ENCODE measurements at regions not wholly inside any gene's neighbourhood (a gene's known extent, or its start where the extent isn't known, plus 50 kb on each side); places are given as distances from the start of the nearest gene placed in this dataset.

DNA sequence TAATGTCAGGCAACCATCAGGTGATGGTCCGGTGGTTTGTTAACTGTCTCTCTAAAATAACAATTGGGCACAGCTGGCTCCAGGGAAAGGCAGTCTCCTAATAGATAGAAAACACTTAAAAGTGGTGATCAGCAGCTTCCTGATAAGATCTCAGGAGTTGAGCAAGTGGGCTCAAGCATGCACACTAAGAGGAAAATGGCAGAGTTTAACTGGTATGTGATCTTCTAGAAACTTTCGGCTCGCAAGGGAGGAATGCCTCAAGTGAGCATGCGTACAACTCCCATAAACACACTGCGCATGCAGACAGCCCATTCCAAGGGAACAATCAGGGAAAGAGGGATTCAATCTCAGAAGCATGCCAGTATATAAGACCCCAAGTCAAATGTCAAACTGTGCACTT, 52.2 kb upstream of the VTCN1 start:
- POLR2A ChIA-PET (ENCODE audit: unreplicated experiment), result no interaction called here
- Histone ChIP-seq H3K9me3 (ENCODE audit: low read length) (no peaks in the 10 kb centered on the region), H3K27me3 (ENCODE audit: low read length) (no peaks in the 10 kb centered on the region), H3F3A (ENCODE audit: low read length, unreplicated experiment) (no peaks in the 10 kb centered on the region), H3K4me3 (ENCODE audit: low read length) (no peak overlapping the region), H3K9me2 (replicated peaks; ENCODE audit: low read length) (0 out of 2 replicates have a peak, but pooled peaks cover 3% of the 10 kb centered on the region), H3K4me2 (ENCODE audit: low read length) (no peak overlapping the region), H3K79me2 (ENCODE audit: low read length) (no peaks in the 10 kb centered on the region), H2AFZ (ENCODE audit: low read length) (no peak overlapping the region), H3K4me1 (ENCODE audit: insufficient read depth, low read length) (no peaks in the 10 kb centered on the region), H4K20me1 (ENCODE audit: low read length) (no peaks in the 10 kb centered on the region), H3K27ac (ENCODE audit: low read length) (no peak overlapping the region), H3K9ac (ENCODE audit: low read length) (no peak overlapping the region), H3K36me3 (ENCODE audit: low read depth, low read length) (no peaks in the 10 kb centered on the region)
- CTCF ChIA-PET, result interaction anchor here (0.6 kb wide), 1 partner anchor 421 kb away, joined by 3 read pairs; no protein-coding TSS in a partner anchor
- no peak for DNase-seq
- ATAC-seq, result no peak
- BruUV-seq (replicated peaks), result no TSS peak
- intact Hi-C loops (cut with micrococcal nuclease), result no loop called here
- no peak for TF ChIP-seq EZH2phosphoT487 (IDR thresholded peaks at IDR 0.05; ENCODE audit: borderline replicate concordance, low read length)
- no peak for TF ChIP-seq CTCF (conservative IDR thresholded peaks at IDR 0.05; ENCODE audit: low read depth, low read length)
- no peak for TF ChIP-seq EZH2 (IDR thresholded peaks at IDR 0.05; ENCODE audit: low read length, unreplicated experiment)

DNA sequence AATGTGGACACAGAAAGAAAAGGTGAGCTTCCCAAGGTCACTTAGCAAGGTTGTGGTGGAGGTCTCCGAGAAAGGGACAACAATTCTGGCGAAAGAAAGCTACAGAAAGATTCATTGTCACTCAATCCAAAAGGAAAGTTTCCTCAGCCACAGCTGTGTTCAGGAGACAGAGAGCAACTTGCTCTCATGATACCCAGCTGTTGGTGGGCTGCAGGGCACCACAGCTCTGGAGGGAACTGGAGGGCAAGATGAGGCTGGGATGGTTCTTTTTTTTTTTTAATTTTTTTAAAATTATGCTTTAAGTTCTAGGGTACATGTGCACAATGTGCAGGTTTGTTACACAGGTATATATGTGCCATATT, 50.7 kb upstream of the VTCN1 start:
- Histone ChIP-seq H3K4me3 (ENCODE audit: low read length) (no peak overlapping the region), H3K36me3 (ENCODE audit: low read depth, low read length) (no peaks in the 10 kb centered on the region), H3F3A (ENCODE audit: low read length, unreplicated experiment) (no peaks in the 10 kb centered on the region), H3K79me2 (ENCODE audit: low read length) (no peaks in the 10 kb centered on the region), H3K4me1 (ENCODE audit: insufficient read depth, low read length) (no peaks in the 10 kb centered on the region), H3K9me2 (replicated peaks; ENCODE audit: low read length) (no peaks in the 10 kb centered on the region), H2AFZ (ENCODE audit: low read length) (no peak overlapping the region), H3K4me2 (ENCODE audit: low read length) (no peak overlapping the region), H3K27ac (ENCODE audit: low read length) (no peak overlapping the region), H3K9ac (ENCODE audit: low read length) (no peak overlapping the region), H3K9me3 (ENCODE audit: low read length) (no peaks in the 10 kb centered on the region), H3K27me3 (ENCODE audit: low read length) (no peaks in the 10 kb centered on the region), H4K20me1 (ENCODE audit: low read length) (no peaks in the 10 kb centered on the region)
- no TSS peak for BruUV-seq (replicated peaks)
- TF ChIP-seq CTCF (conservative IDR thresholded peaks at IDR 0.05; ENCODE audit: low read depth, low read length), result no peak
- TF ChIP-seq EZH2 (IDR thresholded peaks at IDR 0.05; ENCODE audit: low read length, unreplicated experiment), result no peak
- TF ChIP-seq EZH2phosphoT487 (IDR thresholded peaks at IDR 0.05; ENCODE audit: borderline replicate concordance, low read length), result no peak
- intact Hi-C loops (cut with micrococcal nuclease), result no loop called here
- ATAC-seq (no peak), DNase-seq (no peak)
- ChIA-PET CTCF (no interaction called here), POLR2A (ENCODE audit: unreplicated experiment) (no interaction called here)

DNA sequence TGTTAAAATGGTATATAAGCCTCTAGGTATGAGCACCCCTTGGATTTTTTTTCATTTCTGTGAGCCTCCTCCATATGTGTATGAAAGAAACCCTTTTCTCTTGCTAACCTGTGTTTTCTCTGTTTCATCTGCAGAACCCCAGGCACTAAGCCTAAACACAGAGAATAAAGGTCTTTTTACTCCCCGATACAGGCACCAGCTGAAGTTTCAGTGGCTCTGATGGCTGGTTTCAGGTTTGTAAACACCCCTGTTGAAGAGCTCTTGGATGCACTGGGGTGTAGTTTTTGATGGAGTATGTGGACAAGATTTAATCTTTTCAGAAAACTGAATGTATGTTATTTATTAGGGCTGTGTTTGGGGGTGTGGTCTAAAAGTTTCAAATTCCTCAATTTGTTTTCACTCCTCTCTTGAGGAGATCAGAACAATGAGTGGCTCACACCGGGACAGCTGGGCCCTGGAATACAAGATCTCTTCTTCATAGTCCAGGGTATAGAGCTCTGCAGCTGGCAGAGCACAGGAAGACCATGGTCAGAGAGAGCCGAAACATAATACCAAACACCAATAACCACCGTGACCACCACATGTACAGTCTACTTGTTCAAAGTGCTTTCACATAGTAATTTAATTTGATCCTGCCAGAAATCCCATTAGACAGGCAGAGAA, 50.2 kb upstream of the VTCN1 start:
- Histone ChIP-seq H3K9me3 (ENCODE audit: low read length) (no peaks in the 10 kb centered on the region), H2AFZ (ENCODE audit: low read length) (no peak overlapping the region), H4K20me1 (ENCODE audit: low read length) (no peaks in the 10 kb centered on the region), H3K27ac (ENCODE audit: low read length) (no peak overlapping the region), H3K9me2 (replicated peaks; ENCODE audit: low read length) (no peaks in the 10 kb centered on the region), H3K9ac (ENCODE audit: low read length) (no peak overlapping the region), H3K4me2 (ENCODE audit: low read length) (no peak overlapping the region), H3K79me2 (ENCODE audit: low read length) (no peaks in the 10 kb centered on the region), H3F3A (ENCODE audit: low read length, unreplicated experiment) (no peaks in the 10 kb centered on the region), H3K36me3 (ENCODE audit: low read depth, low read length) (no peaks in the 10 kb centered on the region), H3K4me1 (ENCODE audit: insufficient read depth, low read length) (no peaks in the 10 kb centered on the region), H3K4me3 (ENCODE audit: low read length) (no peak overlapping the region), H3K27me3 (ENCODE audit: low read length) (no peaks in the 10 kb centered on the region)
- no peak for ATAC-seq
- ChIA-PET POLR2A (ENCODE audit: unreplicated experiment) (no interaction called here), CTCF (no interaction called here)
- BruUV-seq (replicated peaks), result no TSS peak
- DNase-seq, result no peak
- TF ChIP-seq EZH2phosphoT487 (IDR thresholded peaks at IDR 0.05; ENCODE audit: borderline replicate concordance, low read length), result no peak
- no peak for TF ChIP-seq CTCF (conservative IDR thresholded peaks at IDR 0.05; ENCODE audit: low read depth, low read length)
- TF ChIP-seq EZH2 (IDR thresholded peaks at IDR 0.05; ENCODE audit: low read length, unreplicated experiment), result no peak
- intact Hi-C loops (cut with micrococcal nuclease), result no loop called here
